GM19043 (cell line): ENCODE measurements at regions not wholly inside any gene's neighbourhood (a gene's known extent, or its start where the extent isn't known, plus 50 kb on each side); places are given as distances from the start of the nearest gene placed in this dataset.
"Not testable (repeated sequence)": the region's sequence is repeated elsewhere in the genome, so short reads cannot be mapped to it uniquely, and the experiment has no call there.

ENCODE experiments used
- ATAC-seq: cut with Tn5 transposase; IDR thresholded peaks from one replicate; pipeline ENCODE4 v1.9.1; 2021; ENCODE audit warnings: low read depth; ENCODE audit not compliant: unreplicated experiment

DNA sequence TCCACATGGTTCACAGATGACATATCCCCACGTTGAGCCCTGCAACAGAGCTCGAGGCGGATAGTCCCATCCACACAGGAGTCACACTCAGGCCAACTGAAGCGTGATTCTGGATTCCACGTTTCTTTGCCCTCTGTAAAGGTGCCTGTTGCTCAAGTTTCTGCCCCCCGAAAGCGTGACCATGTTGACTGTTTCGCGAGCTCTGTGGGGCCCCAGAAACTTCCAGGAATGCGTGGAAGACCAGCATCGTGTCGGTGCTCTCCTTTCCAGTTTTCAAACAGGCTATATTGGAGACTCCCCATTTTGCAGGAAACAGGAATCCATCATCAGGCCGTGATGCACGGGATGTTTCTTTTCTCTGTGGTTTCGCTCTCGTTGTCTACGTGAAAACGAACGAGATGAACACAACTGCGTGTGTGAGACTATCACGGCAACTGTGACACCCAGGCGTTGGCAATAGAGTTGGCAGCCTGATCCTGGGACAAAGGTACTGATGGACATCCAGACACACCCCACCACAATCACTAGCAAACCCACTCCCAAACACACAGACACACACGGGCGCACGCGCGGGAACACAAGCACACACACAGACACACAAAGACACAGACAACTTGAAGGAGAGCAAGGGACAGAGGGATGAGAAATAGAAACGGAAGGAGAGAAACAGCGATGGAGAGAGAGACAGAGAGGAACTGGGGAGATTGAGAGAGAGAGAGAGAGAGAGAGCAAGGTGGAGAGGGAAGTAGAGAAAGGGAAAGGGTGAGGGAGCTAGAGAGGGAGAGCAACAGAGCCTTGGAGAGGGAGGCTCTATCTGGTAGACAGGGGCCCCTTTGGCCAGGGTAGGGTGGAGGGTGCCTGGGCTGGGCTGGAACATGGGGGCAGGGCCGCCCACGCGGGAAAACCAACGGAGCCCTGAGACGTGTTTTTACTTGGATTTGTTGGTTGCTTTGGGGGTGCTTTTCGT is 1609.3 kb downstream of the SPATA31A7 start:
- not testable (repeated sequence) for ATAC-seq

DNA sequence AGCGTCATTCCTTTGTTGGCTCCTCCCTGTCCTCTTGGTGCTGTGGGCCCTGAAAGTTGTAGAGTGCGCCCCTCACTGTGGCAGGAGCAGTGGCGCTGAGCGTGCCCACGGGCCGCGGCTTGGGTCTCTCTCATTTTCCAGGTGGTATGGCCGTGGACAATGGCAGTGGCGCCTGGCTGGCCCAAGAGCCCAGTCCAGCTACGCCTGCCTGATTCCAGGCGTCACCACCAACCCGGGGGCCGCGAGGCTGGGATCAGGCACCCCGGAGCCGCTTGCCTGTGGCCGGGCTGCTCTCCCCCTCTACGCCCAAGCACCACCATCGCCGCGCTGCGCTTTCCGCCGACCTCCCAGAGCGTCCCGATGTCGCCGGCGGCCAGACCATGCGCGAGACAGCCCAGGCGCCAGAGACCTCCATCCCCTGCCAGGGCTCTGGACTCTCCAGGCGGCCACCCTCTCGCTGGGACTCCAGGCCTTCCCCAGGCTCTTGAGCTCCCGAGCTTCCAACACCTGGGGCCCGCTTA is 1610.1 kb downstream of the SPATA31A7 start:
- ATAC-seq = not testable (repeated sequence)

DNA sequence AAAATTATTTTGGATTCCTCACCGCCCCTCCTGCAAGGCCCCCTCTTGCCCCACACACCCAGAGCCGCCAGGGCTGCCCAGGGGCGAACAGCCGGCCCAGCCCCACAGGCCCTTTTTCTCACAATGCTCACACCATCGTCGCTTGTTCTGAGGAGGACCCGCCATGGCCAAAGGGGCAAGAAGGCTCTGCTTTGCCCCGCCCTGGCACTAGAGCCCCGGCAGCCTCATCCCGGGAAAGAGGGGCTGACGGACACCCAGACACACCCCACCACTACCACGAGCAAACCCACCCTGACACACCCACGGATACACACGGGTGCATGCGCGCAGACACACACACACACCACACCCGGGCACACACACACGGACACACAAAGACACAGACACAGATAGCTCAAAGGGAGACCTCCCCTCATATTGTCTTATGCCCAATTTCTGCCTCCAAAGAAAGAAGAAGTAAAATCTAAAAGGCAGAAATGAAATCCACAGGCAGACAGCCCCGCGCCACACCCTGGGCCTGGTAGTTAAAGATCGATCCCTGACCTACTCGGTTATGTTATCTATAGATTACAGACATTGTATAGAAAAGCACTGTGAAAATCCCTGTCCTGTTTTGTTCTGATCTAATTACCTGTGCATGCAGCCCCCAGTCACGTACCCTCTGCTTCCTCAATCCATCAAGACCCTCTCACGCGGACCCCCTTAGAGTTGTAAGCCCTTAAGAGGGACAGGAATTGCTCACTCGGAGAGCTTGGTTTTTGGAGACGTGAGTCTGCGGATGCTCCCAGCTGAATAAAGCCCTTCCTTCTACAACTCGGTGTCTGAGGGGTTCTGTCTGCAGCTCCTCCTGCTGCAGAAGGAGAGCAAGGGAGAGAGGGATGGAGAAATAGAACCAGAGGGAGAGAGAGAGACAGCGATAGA is 1610.9 kb downstream of the SPATA31A7 start:
- not testable (repeated sequence) for ATAC-seq

DNA sequence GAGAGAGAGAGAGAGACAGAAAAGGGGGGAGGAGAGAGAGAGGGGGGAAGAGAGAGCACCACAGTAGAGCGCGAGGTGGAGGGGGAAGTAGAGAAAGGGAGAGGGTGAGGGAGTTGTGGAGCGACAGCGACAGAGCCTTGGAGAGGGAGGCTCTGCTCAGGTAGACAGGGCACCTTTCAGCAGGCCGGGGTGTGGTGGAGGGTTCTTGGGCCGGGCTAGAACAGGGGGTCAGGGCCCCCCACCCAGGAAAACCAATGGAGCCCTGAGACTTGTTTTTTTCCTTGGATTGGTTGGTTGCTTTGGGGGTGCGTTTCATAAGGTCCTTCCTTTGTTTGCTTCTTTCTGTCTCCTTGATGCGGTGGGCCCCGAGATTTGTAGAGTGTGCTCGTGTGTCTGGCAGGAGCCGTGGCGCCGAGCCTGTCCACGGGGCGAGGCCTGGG is 1611.6 kb downstream of the SPATA31A7 start:
- ATAC-seq = not testable (repeated sequence)

DNA sequence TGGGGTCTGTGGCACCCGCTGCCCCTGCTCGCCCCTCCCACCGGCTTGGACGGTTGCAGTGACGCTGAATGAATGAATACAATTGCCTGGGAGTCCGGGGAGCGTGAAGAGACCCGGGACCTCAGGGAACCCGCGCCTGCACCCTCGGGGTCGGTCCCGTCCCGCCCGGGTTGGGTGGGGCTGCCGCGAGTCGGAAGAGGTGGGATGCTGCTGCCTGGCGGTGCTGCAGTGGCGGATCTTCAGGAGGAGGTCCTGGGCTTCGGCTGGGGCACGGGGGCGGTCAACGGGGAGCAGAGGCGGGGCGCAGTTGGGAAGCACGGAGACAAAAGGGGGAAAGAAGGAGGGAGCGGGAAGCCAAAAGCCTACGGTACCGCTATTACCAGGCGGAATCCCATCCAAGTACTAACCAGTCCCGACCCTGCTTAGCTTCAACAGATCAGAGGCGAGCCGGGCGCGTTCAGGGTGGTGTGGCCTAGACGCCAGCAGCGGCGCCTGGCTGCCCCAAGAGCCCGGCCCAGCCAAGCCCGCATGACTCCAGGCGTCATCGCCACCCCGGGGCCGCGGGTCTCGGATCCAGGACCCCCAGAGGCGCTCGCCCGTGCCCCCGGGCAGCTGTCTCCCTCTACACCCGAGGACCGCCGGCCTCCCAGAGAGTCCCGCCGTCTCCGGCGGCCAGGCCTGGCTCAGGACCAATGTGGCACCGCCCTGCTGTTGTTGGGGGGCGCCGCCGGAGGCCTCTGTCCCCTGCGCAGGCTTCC is 1612.3 kb downstream of the SPATA31A7 start:
- ATAC-seq = peak; percentile 99

DNA sequence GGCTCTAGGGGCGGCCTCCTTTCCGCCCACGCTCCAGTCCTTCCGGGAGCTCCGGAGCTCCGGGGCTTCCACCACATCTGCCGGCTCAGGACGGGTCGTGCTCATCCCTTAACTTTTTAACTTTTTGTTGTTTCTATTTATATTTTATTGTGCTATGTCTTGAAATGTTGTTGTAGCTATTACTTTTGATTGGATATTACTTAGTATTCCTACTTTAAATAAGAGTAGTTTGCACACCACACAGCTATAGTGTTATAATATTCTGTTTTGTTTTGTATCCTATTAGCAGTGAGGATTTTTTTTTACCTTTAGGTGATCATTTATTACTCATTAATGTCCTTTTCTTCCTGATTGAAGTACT is 1612.9 kb downstream of the SPATA31A7 start:
- ATAC-seq = not testable (repeated sequence)

DNA sequence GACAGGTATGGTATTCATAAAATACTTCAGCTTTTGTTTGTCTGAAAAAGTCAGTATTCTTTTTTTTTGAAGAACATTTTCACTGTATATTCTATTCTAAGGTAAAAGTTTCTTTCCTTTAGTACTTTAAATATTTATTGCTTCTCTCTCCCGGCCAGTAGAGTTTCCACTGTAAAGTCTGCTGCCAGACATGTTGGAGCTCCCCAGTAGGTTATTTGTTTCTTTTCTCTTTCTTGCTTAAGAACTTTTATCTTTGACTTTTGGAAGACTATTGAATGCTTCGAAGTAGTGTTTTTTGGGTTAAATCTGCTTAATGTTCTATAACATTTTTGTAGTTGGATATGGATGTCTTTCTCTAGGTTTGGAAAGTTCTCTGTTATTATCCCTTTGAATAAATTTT is 1613.3 kb downstream of the SPATA31A7 start:
- ATAC-seq = not testable (repeated sequence)

DNA sequence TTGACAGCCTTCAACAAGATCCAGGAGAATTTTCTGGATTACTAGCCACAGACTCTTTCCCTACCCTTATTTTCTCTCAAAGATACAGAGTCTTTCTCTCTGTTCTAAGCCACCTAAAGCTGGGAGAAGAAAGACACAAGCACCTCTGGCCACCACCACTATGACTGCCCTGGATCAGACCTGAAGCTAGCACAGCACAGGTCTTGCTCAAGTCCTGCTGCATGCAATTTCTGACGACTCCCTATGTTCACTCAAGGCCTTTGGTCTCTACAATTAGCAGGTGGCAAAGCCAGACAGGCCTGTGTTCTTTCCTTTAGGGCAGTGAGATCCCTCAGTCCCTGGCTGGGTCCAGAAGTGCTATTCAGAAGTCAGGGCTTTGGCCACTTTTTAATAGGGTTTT is 1614.5 kb downstream of the SPATA31A7 start:
- ATAC-seq = not testable (repeated sequence)

DNA sequence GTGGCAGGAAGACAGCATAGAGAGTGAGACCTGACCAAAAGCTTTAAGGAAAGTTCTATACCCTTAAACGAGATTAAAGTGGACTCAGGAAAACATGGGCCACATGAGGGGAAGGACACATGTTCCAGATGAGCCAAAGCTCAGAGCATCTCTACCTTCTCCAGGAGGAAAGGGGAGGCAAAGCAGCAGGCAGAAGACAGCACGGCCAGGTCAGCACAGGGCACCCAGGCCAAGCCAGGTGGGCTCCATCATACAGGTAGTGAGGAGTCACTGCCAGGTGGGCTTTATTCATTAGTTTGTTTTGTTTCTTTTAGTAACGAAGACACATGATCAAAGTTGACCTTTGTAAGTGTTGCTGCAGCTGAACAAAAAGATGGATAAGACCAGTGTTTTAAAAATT is 1617.6 kb downstream of the SPATA31A7 start:
- not testable (repeated sequence) for ATAC-seq

DNA sequence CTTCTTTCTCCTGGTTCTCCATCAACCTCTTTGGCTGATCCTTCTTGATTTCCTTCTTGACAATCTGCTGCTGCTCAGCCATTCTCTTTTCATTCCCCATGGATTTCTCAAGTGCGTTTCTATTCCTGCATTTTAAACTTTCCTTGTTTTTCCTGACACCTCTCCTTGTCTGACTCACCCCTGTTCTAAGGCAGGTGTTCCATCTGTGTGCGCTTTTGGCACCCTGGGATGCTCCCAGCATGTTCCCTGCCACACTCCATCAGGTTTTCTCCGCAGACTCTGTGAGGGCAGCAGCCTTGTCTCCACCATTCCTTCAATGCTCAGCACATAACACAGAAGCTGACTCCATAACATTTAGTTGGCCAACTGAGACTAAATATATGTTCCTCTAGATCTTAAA is 1618.2 kb downstream of the SPATA31A7 start:
- ATAC-seq = not testable (repeated sequence)

DNA sequence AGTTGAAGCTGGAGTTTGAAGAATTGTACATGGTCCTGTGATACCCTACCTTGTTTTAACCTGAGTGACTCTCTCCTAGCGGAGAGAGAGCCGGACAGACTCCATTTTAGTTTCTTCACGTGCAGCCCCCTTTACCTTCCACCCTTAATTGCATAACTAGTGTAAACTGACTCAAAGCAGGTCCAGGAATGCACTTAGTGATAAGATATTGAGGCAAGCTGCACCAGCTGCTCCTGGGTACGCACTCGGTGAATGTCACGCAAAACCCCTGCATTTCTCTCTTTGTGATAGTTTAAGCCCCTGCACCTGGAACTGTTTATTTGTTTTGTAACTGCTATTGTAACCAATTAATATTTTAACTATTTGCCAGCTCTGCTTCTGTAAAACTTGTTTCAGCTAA is 1620.5 kb downstream of the SPATA31A7 start:
- ATAC-seq = not testable (repeated sequence)

DNA sequence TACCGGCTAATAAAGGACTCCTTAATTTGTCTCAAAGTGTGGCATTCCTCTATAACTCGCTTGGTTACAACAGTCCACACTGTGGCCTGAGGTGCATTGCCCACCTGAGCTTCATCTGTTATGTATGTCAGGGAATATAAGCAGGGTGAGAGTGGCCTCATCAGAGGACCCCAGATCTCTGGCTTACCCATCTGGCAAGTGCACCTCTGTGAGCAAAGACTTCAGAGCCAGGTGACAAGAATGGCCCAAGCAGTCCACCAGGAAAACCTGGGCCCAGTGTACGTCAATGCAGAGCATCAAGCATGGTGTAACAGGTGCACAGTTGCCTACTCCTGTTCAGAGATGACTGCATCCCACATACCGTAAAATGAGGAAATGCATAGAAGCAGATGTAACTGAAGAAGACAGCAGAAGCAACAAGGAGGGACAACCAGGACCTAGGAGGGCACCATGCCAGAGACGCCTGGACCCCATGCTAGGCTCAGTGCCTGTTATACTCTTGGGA is 1621.0 kb downstream of the SPATA31A7 start:
- not testable (repeated sequence) for ATAC-seq

DNA sequence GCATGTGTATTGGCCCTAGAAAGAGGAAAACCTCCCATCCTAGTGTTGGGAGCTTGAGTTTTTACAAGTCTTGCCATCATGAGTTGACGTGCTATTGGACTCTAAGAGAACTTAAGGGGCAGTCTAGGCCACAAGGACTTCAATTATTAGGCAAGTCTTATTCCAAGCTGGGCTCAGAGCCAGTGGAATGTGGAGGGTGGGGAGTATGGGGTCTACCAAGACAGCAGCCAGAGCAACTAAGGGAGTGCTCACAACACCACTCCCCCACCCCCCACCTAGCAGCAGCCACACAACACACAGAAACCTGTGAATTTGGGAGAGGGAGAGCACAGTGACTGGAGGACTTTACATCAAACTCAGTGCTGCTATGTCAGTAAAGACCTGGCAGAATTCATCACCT is 1625.6 kb downstream of the SPATA31A7 start:
- not testable (repeated sequence) for ATAC-seq

DNA sequence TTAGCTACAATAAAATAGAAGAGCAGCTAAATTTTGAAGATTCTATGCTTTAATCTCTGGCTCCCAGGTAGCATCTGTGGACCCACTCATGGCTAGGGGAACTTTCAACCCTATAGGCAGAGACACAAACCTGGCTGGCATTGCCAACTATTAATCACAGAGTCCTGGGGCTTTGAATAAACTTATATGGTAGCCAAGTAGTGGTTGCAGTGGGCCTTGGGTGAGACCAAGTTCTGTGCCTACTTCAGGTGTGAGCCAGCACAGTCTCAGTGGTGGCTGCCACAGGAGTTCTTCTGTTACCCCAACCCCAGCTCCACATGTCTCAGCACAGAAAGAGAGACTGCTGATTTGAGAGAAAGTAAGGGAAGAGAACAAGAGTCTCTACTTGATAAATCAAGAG is 1626.5 kb downstream of the SPATA31A7 start:
- ATAC-seq = not testable (repeated sequence)

DNA sequence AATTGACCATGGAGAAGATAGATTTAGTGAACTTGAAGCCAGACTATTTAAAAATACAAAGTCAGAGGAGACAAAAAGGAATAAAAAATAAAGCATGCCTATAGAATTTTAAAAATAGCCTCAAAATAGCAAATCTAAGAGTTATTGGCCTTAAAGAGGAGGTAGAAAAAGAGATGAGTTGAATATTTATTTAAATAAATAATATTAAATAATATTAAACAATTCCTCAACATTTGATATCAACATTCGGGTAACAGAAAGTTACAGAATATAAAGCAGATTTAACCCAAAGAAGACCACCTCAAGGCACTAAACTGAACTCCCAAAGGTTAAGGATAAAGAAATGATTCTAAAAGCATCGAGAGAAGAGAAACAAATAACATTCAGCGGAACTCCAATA is 1627.4 kb downstream of the SPATA31A7 start:
- ATAC-seq = not testable (repeated sequence)

DNA sequence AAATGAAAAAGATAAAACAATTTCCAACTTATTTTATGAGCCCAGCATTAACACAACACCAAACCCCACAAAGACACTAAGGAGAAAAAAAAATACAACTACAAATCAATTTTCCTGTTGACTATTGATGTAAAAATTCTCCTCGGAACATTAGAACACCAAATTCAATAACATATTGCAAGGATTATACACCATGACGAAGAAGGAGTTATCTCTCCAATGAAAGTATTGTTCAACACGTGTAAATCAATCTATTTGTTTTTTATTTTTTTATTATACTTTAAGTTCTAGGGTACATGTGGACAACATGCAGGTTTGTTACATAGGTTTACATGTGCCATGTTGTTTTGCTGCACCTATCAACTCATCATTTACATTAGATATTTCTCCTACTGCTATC is 1632.3 kb downstream of the SPATA31A7 start:
- not testable (repeated sequence) for ATAC-seq

DNA sequence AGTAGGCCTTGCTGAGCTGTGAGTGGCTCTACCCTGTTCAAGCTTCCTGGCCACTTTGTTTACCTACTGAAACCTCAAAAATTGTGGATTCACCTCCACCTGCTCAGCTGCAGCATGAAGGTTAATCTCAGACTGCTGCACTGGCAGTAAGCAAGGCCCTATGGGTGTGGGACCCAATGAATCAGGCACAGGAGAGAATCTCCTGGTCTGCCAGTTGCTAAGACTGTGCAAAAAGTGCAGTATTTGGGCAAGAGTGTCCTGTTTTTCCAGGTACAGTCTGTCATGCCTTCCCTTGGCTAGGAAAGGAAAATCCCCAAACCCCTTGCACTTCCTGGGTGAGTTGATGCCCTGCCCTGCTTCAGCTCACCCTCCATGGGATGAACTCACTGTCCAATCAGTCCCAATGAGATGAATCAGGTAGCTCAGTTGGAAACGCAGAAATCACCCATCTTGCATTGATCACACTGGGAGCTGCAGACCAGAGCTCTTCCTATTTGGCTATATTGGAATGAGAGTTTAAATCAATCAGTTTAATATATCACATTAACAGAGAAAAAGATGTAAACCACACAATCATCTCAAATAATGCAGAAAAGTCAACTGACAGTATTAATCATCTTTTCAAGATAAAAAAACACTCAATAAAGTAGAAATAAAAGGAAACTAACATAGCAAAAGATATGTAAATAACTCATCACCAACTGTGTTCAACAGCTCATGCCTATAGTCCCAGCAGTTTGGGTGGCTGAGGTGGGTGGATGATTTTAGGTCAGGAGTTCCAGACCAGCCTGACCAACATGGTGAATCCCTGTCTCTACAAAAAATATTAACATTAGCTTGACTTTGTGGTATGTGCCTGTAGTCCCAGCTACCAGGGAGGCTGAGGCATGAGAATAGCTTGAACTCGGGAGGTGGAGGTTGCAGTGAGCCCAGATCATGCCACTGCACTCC is 1638.4 kb downstream of the SPATA31A7 start:
- ATAC-seq = not testable (repeated sequence)

DNA sequence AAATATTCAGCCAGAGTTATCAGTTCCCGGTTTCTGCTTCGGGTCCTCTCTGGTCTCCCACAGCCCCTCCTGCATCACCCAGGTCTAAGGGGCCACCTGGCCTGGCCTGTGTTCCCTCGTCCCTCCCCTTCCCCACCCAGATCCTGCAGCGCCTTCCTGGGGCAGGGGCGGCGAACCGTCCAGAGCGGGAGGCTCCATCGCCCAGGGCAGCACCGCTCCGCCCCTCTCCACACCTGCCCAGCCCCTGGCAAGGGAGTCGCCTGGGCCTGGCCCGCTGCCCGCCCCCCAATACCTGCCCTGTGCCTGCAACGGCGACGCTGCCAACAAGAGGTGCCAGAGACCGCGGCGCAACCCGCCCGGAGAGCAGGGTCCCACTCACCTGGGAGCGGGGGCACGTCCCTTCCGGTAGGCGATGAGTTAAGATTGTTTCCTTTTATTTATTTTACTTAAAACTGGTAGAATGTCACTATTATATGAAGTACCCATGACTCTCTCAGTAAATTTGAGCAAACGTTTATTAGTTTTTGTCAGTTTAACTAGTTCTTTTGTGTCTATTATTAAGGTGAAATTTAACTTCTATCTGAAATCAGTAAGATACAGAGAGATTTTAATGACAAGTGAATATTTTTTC is 1641.1 kb downstream of the SPATA31A7 start:
- ATAC-seq = not testable (repeated sequence)
